Hepatocyte (in vitro differentiated cells): ENCODE measurements at regions not wholly inside any gene's neighbourhood (a gene's known extent, or its start where the extent isn't known, plus 50 kb on each side); places are given as distances from the start of the nearest gene placed in this dataset.
"Not testable (repeated sequence)": the region's sequence is repeated elsewhere in the genome, so short reads cannot be mapped to it uniquely, and the experiment has no call there.

Experiments
- DNase-seq: peaks from one replicate; pipeline ENCODE4 v3.0.0-alpha.2; 2016; ENCODE audit warnings: low spot score
- H2AFZ ChIP-seq: fragments of 200-600 bp; sonication (generic); 2 replicates; pipeline ENCODE4 v1.6.0; 2016; ENCODE audit warnings: antibody characterized with exemption, mild to moderate bottlenecking
- H3K27ac ChIP-seq: fragments of 200-600 bp; sonication (generic); 2 replicates; pipeline ENCODE4 v1.5.1; 2016; ENCODE audit warnings: mild to moderate bottlenecking
- H3K27me3 ChIP-seq: fragments of 200-600 bp; sonication (generic); 2 replicates; pipeline ENCODE4 v1.6.1; 2016
- H3K36me3 ChIP-seq: fragments of 200-600 bp; sonication (generic); replicated peaks from 2 replicates; pipeline ENCODE4 v1.5.1; 2016; ENCODE audit warnings: low read depth; ENCODE audit not compliant: insufficient read depth
- H3K4me1 ChIP-seq: fragments of 200-600 bp; sonication (generic); 2 replicates; pipeline ENCODE4 v1.5.1; 2016; ENCODE audit warnings: mild to moderate bottlenecking, moderate library complexity; ENCODE audit not compliant: insufficient read depth
- H3K4me2 ChIP-seq: fragments of 200-600 bp; sonication (generic); 2 replicates; pipeline ENCODE4 v1.6.0; 2016
- H3K4me3 ChIP-seq: fragments of 200-600 bp; sonication (generic); 2 replicates; pipeline ENCODE4 v1.5.1; 2016; ENCODE audit warnings: mild to moderate bottlenecking
- H3K79me2 ChIP-seq: fragments of 200-600 bp; sonication (generic); 2 replicates; pipeline ENCODE4 v1.6.0; 2017; ENCODE audit warnings: mild to moderate bottlenecking
- H3K9me2 ChIP-seq: fragments of 200-600 bp; sonication (generic); replicated peaks from 2 replicates; pipeline ENCODE4 v1.6.0; 2017; ENCODE audit warnings: mild to moderate bottlenecking; ENCODE audit not compliant: insufficient read depth
- H3K9me3 ChIP-seq: fragments of 200-600 bp; sonication (generic); 2 replicates; pipeline ENCODE4 v1.5.1; 2016; ENCODE audit warnings: low read depth, mild to moderate bottlenecking
- H4K20me1 ChIP-seq: fragments of 200-600 bp; sonication (generic); 2 replicates; pipeline ENCODE4 v1.6.0; 2016; ENCODE audit warnings: mild to moderate bottlenecking; ENCODE audit not compliant: insufficient read depth, poor library complexity, severe bottlenecking
- CTCF ChIP-seq: fragments of 200-600 bp; sonication (generic); IDR thresholded peaks from 2 replicates; pipeline ENCODE4 v1.5.1; 2016; ENCODE audit warnings: antibody characterized with exemption, mild to moderate bottlenecking; ENCODE audit not compliant: poor library complexity
- EZH2 ChIP-seq: fragments of 200-600 bp; sonication (generic); IDR thresholded peaks from 2 replicates; pipeline ENCODE4 v1.6.1; 2016; ENCODE audit warnings: antibody characterized with exemption, mild to moderate bottlenecking, borderline replicate concordance
- EZH2phosphoT487 ChIP-seq: fragments of 200-600 bp; sonication (generic); IDR thresholded peaks from one replicate; pipeline ENCODE4 v1.6.1; 2018; ENCODE audit warnings: antibody characterized with exemption, mild to moderate bottlenecking, low read depth, moderate library complexity; ENCODE audit not compliant: unreplicated experiment, severe bottlenecking
- WGBS: methylation state at CpG from one replicate; pipeline ENCODE4 v1.1.6; 2016; ENCODE audit warnings: low lambda C conversion rate; ENCODE audit errors: missing lambda C conversion rate; 5-methylcytosine and 5-hydroxymethylcytosine counted together

GRCh38 chr9:13806714-13807113 is 507.2 kb downstream of the NFIB start:
- TF ChIP-seq EZH2phosphoT487 (no peak), CTCF (no peak), EZH2 (no peak)
- Histone ChIP-seq H3K9me3 (no peaks in the 10 kb centered on the region), H3K27ac (peak overlapping the region; percentile 69), H3K36me3 (no peaks in the 10 kb centered on the region), H3K79me2 (no peaks in the 10 kb centered on the region), H3K4me3 (no peak overlapping the region), H4K20me1 (no peaks in the 10 kb centered on the region), H3K4me2 (no peak overlapping the region), H3K27me3 (no peaks in the 10 kb centered on the region), H2AFZ (no peak overlapping the region), H3K9me2 (no peaks in the 10 kb centered on the region), H3K4me1 (no peaks in the 10 kb centered on the region)
- DNase-seq, result no peak
- WGBS, result 87% methylated on average over 2 of the region's 2 CpGs

- H3K4me1 ChIP-seq, result no peaks in the 10 kb centered on the region
- H3K27ac ChIP-seq, result peak overlapping the region; percentile 69
- H3K27me3 ChIP-seq, result no peaks in the 10 kb centered on the region
- H3K4me2 ChIP-seq, result no peak overlapping the region
- WGBS, result 66% methylated on average over 5 of the region's 5 CpGs
- H4K20me1 ChIP-seq, result no peaks in the 10 kb centered on the region
- DNase-seq, result peak; percentile 23
- no peaks in the 10 kb centered on the region for H3K9me2 ChIP-seq
- H3K4me3 ChIP-seq, result no peak overlapping the region
- no peaks in the 10 kb centered on the region for H3K79me2 ChIP-seq
- H2AFZ ChIP-seq, result no peak overlapping the region
- TF ChIP-seq EZH2phosphoT487 (no peak), EZH2 (no peak)
- H3K36me3 ChIP-seq, result no peaks in the 10 kb centered on the region
- no peaks in the 10 kb centered on the region for H3K9me3 ChIP-seq
Observed at GRCh38 chr9:13805546-13805945, 508.4 kb downstream of the NFIB start.

- H3K79me2 ChIP-seq, result no peaks in the 10 kb centered on the region
- TF ChIP-seq CTCF, result no peak
- TF ChIP-seq EZH2phosphoT487, result no peak
- TF ChIP-seq EZH2, result no peak
- H3K27ac ChIP-seq, result peak overlapping the region; percentile 69
- WGBS, result 88% methylated on average over 4 of the region's 4 CpGs
- no peaks in the 10 kb centered on the region for H3K36me3 ChIP-seq
- no peaks in the 10 kb centered on the region for H4K20me1 ChIP-seq
- no peak for DNase-seq
- H3K4me3 ChIP-seq, result no peak overlapping the region
- H3K4me1 ChIP-seq, result no peaks in the 10 kb centered on the region
- no peak overlapping the region for H3K4me2 ChIP-seq
- H3K9me2 ChIP-seq, result no peaks in the 10 kb centered on the region
- H3K9me3 ChIP-seq, result no peaks in the 10 kb centered on the region
- H2AFZ ChIP-seq, result no peak overlapping the region
- H3K27me3 ChIP-seq, result no peaks in the 10 kb centered on the region
Observed at GRCh38 chr9:13804532-13804931, 509.4 kb downstream of the NFIB start.

GRCh38 chr9:13800776-13801175 is 513.2 kb downstream of the NFIB start:
- Histone ChIP-seq H3K27me3 (no peaks in the 10 kb centered on the region), H2AFZ (no peak overlapping the region), H3K36me3 (no peaks in the 10 kb centered on the region), H3K27ac (no peak overlapping the region), H3K4me2 (no peak overlapping the region), H3K9me2 (no peaks in the 10 kb centered on the region), H3K79me2 (no peaks in the 10 kb centered on the region), H3K4me3 (no peak overlapping the region), H3K9me3 (no peaks in the 10 kb centered on the region), H4K20me1 (no peaks in the 10 kb centered on the region), H3K4me1 (no peaks in the 10 kb centered on the region)
- no peak for DNase-seq
- WGBS, result 94% methylated on average over 3 of the region's 3 CpGs
- no peak for TF ChIP-seq EZH2
- TF ChIP-seq EZH2phosphoT487, result no peak
- no peak for TF ChIP-seq CTCF

- not testable (repeated sequence) for H2AFZ ChIP-seq, H3K9me2 ChIP-seq, H3K79me2 ChIP-seq, H3K4me1 ChIP-seq, H3K9me3 ChIP-seq, DNase-seq, H3K4me3 ChIP-seq, H3K36me3 ChIP-seq, H3K27me3 ChIP-seq, H3K27ac ChIP-seq, H4K20me1 ChIP-seq, H3K4me2 ChIP-seq
- 91% methylated on average over 2 of the region's 2 CpGs for WGBS
Observed at GRCh38 chr9:13797701-13798100, 516.2 kb downstream of the NFIB start.
